HG03139 (cell line): ENCODE measurements at regions not wholly inside any gene's neighbourhood (a gene's known extent, or its start where the extent isn't known, plus 50 kb on each side); places are given as distances from the start of the nearest gene placed in this dataset.
A peak's percentile ranks its signal among the peaks of the same experiment; 100 is the strongest.

ENCODE experiments used
- ATAC-seq: cut with Tn5 transposase; IDR thresholded peaks from one replicate; pipeline ENCODE4 v1.9.1; 2021; ENCODE audit not compliant: unreplicated experiment

DNA sequence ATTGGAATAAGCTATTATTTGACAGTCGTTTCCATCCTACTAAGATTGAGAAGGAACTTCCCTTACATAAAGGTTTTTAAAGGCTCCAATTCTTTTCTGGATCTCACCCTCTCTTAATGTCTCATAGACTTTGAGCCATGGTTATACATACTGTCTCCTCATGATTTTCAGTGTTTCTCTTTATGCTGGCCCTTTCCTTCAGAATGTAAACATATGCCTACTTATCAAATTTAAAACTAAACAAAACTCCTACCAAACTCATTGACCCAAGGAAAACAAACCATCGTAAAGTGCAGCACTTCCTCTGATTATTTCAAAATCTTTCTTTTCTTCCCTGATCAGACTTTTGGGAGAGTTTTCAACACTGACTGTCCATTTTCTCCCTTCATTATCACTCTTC lies 163.4 kb upstream of the DPYD start:
- ATAC-seq, result no peak

DNA sequence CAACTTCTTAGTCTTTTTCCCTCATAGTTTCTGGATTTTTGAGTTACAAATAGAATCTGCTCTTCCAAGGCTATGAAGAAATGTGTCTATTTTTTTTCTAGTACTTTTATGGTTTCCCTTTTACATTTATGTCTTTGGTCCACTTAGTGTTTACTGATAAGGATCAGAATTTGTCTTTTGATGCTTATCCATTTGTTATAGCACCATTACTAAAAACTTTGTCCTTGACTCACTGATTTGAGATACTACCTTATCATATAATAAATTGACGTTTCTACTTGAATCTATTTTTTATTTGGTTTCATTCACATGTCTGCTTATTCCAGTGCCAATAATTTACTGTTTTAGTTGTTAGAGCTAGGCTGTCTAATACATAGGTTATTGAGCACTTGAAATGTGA lies 161.1 kb upstream of the DPYD start:
- ATAC-seq, result no peak

- no peak for ATAC-seq
Observed at GRCh38 chr1:98078596-98078995, 157.8 kb upstream of the DPYD start.

DNA sequence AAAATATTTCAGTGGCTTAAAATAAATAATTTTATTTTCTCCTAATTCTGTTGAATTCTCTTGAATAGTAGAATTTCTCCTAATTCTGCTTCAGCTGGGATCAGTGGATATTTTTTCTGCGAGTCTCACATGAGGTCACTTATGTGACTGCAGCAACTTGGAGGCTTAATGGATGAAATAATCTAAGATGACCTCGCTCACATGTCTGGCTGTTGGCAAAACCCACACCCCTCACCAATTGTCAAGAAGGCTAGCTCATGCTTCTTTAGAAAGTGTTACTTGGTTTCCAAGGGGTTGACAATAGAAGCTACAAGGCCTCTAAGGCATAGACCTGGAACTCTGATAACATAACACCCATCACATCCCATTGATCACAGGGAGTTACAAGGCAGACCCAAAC lies 156.9 kb upstream of the DPYD start:
- no peak for ATAC-seq

DNA sequence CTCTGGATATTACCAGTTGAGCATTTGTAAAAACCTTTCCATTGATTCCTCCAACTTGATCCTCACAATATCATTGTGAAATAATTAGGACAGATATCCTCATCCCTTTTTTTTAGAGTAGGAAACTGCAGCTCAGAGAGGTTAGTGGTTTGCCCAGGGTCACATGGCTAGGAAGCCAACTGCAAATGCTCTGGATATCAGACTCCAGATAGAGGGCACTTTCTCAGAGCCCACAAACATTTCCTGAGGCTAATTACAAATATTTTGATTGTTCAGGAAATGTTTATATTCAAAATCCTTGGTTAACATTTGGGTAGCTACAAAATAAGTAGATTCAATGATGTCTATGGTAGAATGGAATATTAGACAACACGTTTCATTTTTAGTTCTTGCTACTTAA lies 154.8 kb upstream of the DPYD start:
- no peak for ATAC-seq

- no peak for ATAC-seq
Observed at GRCh38 chr1:98073823-98074222, 153.0 kb upstream of the DPYD start.

GRCh38 chr1:98073106-98073505 lies 152.3 kb upstream of the DPYD start:
- ATAC-seq, result no peak

- ATAC-seq, result no peak
Observed at GRCh38 chr1:98072047-98072446, 151.2 kb upstream of the DPYD start.

GRCh38 chr1:98068016-98068415 lies 147.2 kb upstream of the DPYD start:
- ATAC-seq, result no peak

GRCh38 chr1:98066911-98067310 lies 146.1 kb upstream of the DPYD start:
- ATAC-seq, result no peak

DNA sequence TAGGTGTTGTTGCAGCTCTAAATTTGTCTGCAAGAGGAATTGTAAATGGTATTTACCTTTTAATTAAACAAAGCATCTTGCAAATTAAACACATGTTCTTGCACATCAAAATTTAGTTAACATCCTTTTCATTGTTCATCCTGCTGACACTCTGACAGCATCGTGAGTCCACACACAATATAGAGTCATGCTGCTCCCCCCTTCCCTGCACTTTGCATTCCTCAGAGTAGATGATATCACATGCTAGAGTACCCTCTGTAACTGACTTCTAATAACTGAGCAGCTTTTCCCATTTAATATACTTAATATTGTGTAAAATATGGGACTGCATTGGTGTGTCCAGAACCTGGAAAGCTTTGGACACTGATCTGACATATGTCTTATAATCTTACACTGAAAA lies 138.8 kb upstream of the DPYD start:
- ATAC-seq, result no peak

DNA sequence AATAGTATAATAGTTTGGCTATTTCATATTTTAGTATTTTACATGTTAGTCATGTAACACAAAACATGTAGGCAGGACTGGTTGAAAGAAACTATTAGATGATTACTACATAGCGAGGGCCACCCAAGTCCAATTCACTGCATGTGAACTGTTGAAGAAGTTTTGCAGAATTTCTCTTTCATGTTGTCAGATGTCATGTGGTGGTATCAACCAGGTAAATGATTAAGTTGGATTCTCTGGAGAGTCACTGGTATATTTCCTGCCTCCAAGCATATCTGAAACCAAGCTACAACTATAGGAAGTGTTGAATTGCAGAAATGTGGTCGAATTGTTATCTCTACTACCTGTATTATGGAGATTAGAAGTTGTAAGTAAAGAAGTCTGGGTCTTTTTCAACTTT lies 137.8 kb upstream of the DPYD start:
- ATAC-seq, result no peak

- no peak for ATAC-seq
Observed at GRCh38 chr1:98057236-98057910, 136.5 kb upstream of the DPYD start.

DNA sequence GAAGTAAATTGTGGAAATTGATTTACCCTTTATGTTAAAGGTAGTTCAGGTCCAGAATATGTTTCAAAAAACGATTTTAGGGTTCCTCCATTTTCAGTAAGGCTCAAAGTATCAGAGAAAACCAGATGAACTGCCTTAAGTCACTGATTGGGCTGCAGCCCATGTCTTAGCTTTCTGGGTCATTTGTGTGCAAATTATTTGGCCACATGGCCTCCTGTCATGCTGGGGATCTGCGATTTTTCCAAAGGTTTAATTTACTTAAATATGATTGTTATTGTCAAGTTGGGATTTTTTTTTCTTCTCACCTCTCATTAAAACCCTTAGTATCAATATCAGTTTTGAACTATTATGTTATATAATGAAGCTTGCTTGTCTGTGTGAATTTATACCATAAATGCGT lies 135.9 kb upstream of the DPYD start:
- ATAC-seq, result no peak

DNA sequence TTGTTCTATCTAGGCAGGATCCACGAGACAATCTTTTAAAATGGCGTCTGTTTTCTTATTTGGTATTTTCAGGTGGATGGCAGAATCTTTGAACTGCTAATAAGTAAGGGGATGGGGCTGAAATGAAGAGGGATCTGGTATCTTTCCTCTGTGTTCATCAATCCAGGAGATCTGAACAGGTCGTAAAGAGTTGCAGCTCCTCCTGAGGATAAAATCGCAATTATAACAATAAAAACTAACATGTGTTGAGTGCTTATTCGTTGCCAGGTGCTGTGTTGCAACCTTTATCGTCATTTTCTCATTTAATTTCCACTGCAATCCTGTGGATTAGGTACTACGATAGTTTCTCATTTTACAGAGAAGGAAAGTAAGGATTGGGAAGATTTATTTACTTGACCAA lies 134.6 kb upstream of the DPYD start:
- no peak for ATAC-seq

DNA sequence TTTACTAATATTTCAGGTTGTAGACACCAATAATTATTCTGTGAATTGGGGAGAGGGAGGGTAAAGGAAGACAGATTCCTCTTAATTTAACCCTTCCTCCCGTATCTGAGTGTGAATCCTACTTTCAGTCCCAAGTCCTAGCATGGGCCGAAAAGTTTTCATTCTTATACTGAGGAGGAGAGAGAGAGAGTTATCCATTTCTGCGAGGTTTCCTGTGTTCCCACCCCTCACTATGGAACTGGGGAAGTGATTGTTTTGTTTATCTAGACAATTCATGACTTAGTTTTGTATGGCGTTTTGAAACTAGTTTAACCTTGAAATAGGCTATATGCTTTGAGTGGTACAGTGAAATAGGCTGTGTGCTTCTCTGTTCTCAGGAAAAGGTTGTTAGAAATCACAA lies 134.0 kb upstream of the DPYD start:
- no peak for ATAC-seq

GRCh38 chr1:98054367-98054701 lies 133.5 kb upstream of the DPYD start:
- ATAC-seq, result no peak

DNA sequence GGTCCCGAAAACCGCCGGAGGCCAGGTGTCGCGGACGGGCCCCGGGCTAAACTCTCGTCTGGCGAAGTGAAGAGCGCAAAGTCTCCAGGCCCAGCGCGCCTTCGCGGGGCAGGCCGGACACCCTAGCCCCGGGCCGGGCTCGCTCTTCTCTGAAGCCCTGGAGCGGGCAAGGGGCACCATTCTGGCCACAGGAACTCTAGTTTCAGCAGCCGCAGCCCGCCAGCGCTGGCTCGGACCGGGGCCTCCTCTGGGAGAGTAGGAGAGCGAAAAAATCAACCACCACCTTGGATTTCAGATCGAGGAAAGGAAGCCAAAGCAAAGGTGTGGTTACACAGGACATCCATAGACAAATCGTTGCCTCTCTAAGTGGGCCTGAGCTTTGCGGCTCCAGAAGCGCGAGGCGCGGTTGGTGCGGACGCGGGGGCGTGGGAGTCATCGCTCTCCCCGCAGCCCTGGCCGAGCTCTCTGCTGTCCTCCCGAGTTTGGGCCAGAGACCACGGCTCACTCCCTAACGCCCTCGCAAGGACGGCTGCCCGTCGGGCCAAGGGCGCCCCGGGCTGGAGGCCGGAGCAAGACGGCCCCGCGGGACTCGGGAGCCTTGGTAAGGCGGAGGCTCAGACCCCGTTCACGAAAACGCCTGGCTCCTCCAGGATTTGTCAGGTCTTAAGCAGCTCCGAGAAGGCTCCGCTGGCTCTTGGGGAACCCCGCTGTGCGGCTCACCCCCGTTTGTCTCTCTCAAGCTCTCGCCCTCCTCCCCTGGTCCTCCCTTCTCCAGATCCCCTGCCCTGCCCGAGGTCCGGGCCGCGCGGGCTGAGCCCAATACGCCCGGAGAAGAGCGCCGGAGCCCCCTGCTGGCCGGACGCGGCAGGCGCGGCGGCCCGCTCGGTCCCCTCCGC lies 132.9 kb upstream of the DPYD start:
- peak; percentile 93 for ATAC-seq

GRCh38 chr1:98051065-98051675 lies 130.3 kb upstream of the DPYD start:
- peak; percentile 46 for ATAC-seq

DNA sequence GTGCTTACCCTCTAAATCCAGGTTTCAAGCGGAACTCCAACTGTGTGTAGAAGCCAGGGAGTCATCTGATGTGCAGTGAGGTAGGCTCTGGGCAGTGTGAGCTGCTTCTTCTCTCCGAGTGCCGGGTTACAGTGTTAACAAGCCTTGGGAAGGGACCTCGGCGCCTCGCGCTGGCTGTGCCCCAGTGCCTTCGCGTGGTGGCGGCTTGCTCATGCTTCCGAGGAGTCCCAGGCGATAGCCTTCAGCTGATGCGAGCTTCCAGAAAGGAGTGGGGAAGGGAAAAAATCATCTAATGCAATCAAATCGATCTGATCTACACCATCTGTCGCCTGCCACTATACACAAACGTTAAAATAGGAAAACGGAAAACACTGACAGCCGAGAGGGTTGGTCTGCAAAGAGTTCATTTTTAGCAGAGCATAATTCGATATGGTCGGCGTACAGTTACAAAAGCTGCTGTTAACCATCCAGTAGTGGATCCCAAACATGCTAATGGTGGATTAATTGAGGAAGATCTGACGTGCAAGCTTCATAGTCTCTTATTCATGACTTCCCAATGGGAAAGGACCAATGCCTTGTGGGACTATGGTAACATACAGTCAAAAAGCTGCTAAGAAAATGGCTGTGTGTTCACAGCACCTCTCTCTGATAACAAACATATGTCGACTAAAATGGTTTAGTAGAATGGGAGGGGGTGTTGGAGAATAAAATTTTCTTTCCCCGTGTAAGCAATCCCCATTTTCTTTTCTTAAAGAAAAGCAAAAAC lies 128.7 kb upstream of the DPYD start:
- no peak for ATAC-seq

- ATAC-seq, result no peak
Observed at GRCh38 chr1:98048751-98049325, 128.0 kb upstream of the DPYD start.
